ENCODE measurements at regions not wholly inside any gene's neighbourhood (a gene's known extent, or its start where the extent isn't known, plus 50 kb on each side); places are given as distances from the start of the nearest gene placed in this dataset.
A peak's percentile ranks its signal among the peaks of the same experiment; 100 is the strongest.

GRCh38 chr5:120794121-120794520, 330.0 kb downstream of the PRR16 start:
- H2AFZ ChIP-seq (ENCODE audit: low read length) = no peak overlapping the region
- H3K79me2 ChIP-seq (ENCODE audit: insufficient read depth, low read length) = no peaks in the 10 kb centered on the region
- DNase-seq (ENCODE audit: insufficient read length, low spot score, missing footprints) = no peak
- H4K20me1 ChIP-seq (ENCODE audit: insufficient read depth, low read length) = no peaks in the 10 kb centered on the region
- H3K4me1 ChIP-seq (ENCODE audit: insufficient read depth, low read length) = no peaks in the 10 kb centered on the region
- H3K4me3 ChIP-seq (ENCODE audit: insufficient read depth, low read length) = no peak overlapping the region
- no peaks in the 10 kb centered on the region for H3K27me3 ChIP-seq (ENCODE audit: insufficient read depth, low read length)
- H3K4me2 ChIP-seq (ENCODE audit: insufficient read depth, low read length) = no peak overlapping the region
- H3K27ac ChIP-seq (ENCODE audit: low read depth, low read length) = no peak overlapping the region
- H3K9me3 ChIP-seq (ENCODE audit: low read depth, low read length) = no peaks in the 10 kb centered on the region
- H3K36me3 ChIP-seq (ENCODE audit: insufficient read depth, low read length) = no peaks in the 10 kb centered on the region
- no peak for TF ChIP-seq CTCF (IDR thresholded peaks at IDR 0.05; ENCODE audit: extremely low read depth, low read depth, low read length)

- Histone ChIP-seq H3K9me3 (ENCODE audit: low read depth, low read length) (no peaks in the 10 kb centered on the region), H3K36me3 (ENCODE audit: insufficient read depth, low read length) (no peaks in the 10 kb centered on the region), H3K79me2 (ENCODE audit: insufficient read depth, low read length) (no peaks in the 10 kb centered on the region), H3K4me3 (ENCODE audit: insufficient read depth, low read length) (peak overlapping the region; percentile 32), H3K4me1 (ENCODE audit: insufficient read depth, low read length) (peaks cover 12% of the 10 kb centered on the region), H2AFZ (ENCODE audit: low read length) (peak overlapping the region; percentile 86), H4K20me1 (ENCODE audit: insufficient read depth, low read length) (no peaks in the 10 kb centered on the region), H3K4me2 (ENCODE audit: insufficient read depth, low read length) (peak overlapping the region; percentile 68), H3K27me3 (ENCODE audit: insufficient read depth, low read length) (no peaks in the 10 kb centered on the region), H3K27ac (ENCODE audit: low read depth, low read length) (no peak overlapping the region)
- peak; percentile 34 for TF ChIP-seq CTCF (IDR thresholded peaks at IDR 0.05; ENCODE audit: extremely low read depth, low read depth, low read length)
- no peak for DNase-seq (ENCODE audit: insufficient read length, low spot score, missing footprints)
Measured at GRCh38 chr5:120803282-120803681, 339.2 kb downstream of the PRR16 start.

GRCh38 chr5:120805131-120805530, 341.0 kb downstream of the PRR16 start:
- Histone ChIP-seq H3K36me3 (ENCODE audit: insufficient read depth, low read length) (no peaks in the 10 kb centered on the region), H3K4me3 (ENCODE audit: insufficient read depth, low read length) (no peak overlapping the region), H3K9me3 (ENCODE audit: low read depth, low read length) (no peaks in the 10 kb centered on the region), H3K4me1 (ENCODE audit: insufficient read depth, low read length) (peaks cover 12% of the 10 kb centered on the region), H2AFZ (ENCODE audit: low read length) (no peak overlapping the region), H3K4me2 (ENCODE audit: insufficient read depth, low read length) (no peak overlapping the region), H3K27ac (ENCODE audit: low read depth, low read length) (no peak overlapping the region), H4K20me1 (ENCODE audit: insufficient read depth, low read length) (no peaks in the 10 kb centered on the region), H3K27me3 (ENCODE audit: insufficient read depth, low read length) (no peaks in the 10 kb centered on the region), H3K79me2 (ENCODE audit: insufficient read depth, low read length) (no peaks in the 10 kb centered on the region)
- no peak for TF ChIP-seq CTCF (IDR thresholded peaks at IDR 0.05; ENCODE audit: extremely low read depth, low read depth, low read length)
- DNase-seq (ENCODE audit: insufficient read length, low spot score, missing footprints) = no peak

DNA sequence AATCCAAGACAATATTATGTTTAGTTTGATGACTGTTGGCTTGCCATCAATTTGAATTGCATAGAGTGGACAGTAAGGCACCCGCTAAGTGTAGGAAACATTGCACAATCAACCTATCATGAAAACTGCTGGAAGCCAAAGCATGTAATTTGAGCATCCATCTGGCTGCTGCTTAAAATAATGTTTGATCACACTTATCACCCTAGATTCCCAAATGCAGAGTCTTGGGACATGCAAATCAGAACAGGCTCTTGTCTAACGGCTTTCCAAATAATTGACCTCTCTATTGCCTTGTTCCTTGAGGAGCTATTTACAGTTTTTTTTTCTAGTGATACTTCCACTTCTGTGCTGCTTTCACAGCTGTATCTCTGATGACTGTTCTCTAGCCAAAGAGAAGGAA, 342.1 kb downstream of the PRR16 start:
- no peak for TF ChIP-seq CTCF (IDR thresholded peaks at IDR 0.05; ENCODE audit: extremely low read depth, low read depth, low read length)
- no peak for DNase-seq (ENCODE audit: insufficient read length, low spot score, missing footprints)
- Histone ChIP-seq H2AFZ (ENCODE audit: low read length) (no peak overlapping the region), H3K27me3 (ENCODE audit: insufficient read depth, low read length) (no peaks in the 10 kb centered on the region), H3K27ac (ENCODE audit: low read depth, low read length) (no peak overlapping the region), H3K4me2 (ENCODE audit: insufficient read depth, low read length) (peak overlapping the region; percentile 42), H3K4me3 (ENCODE audit: insufficient read depth, low read length) (no peak overlapping the region), H3K79me2 (ENCODE audit: insufficient read depth, low read length) (no peaks in the 10 kb centered on the region), H4K20me1 (ENCODE audit: insufficient read depth, low read length) (no peaks in the 10 kb centered on the region), H3K36me3 (ENCODE audit: insufficient read depth, low read length) (no peaks in the 10 kb centered on the region), H3K4me1 (ENCODE audit: insufficient read depth, low read length) (peaks cover 12% of the 10 kb centered on the region), H3K9me3 (ENCODE audit: low read depth, low read length) (no peaks in the 10 kb centered on the region)

All from osteoblast (primary cell).